Fibroblast of the aortic adventitia (primary cell): ENCODE measurements at regions not wholly inside any gene's neighbourhood (a gene's known extent, or its start where the extent isn't known, plus 50 kb on each side); places are given as distances from the start of the nearest gene placed in this dataset.

Source experiments
- DNase-seq: peaks from one replicate; pipeline ENCODE4 v3.0.0-alpha.2; 2010; ENCODE audit warnings: low read depth
- H3K4me3 ChIP-seq: 2 replicates; pipeline ENCODE4 v1.5.1; 2011; ENCODE audit warnings: low read depth, mild to moderate bottlenecking, control low read depth, low read length, moderate library complexity
- CTCF ChIP-seq: IDR thresholded peaks from 2 replicates; pipeline ENCODE4 v1.5.1; 2011; ENCODE audit warnings: mild to moderate bottlenecking, low read length, control low read depth, inconsistent platforms; ENCODE audit not compliant: insufficient read depth

- no peak overlapping the region for H3K4me3 ChIP-seq
- no peak for DNase-seq
- TF ChIP-seq CTCF, result no peak
These were observed 738.6 kb upstream of the PIK3C3 start for GRCh38 chr18:41216341-41217003.

GRCh38 chr18:41207706-41208105 is 747.3 kb upstream of the PIK3C3 start:
- no peak overlapping the region for H3K4me3 ChIP-seq
- DNase-seq, result no peak
- no peak for TF ChIP-seq CTCF

GRCh38 chr18:41206341-41206830 is 748.6 kb upstream of the PIK3C3 start:
- no peak overlapping the region for H3K4me3 ChIP-seq
- DNase-seq, result no peak
- TF ChIP-seq CTCF, result no peak

GRCh38 chr18:41199212-41199611 is 755.8 kb upstream of the PIK3C3 start:
- TF ChIP-seq CTCF, result no peak

GRCh38 chr18:41197967-41198366 is 757.1 kb upstream of the PIK3C3 start:
- no peak overlapping the region for H3K4me3 ChIP-seq
- no peak for DNase-seq
- no peak for TF ChIP-seq CTCF

More at GRCh38 chr18:41199212-41199611, 755.8 kb upstream of the PIK3C3 start:
- no peak overlapping the region for H3K4me3 ChIP-seq
- no peak for DNase-seq

- DNase-seq, result no peak
- no peak overlapping the region for H3K4me3 ChIP-seq
- TF ChIP-seq CTCF, result no peak
These were observed 784.7 kb upstream of the PIK3C3 start for GRCh38 chr18:41170346-41170745.

- no peak for TF ChIP-seq CTCF
- H3K4me3 ChIP-seq, result no peak overlapping the region
- no peak for DNase-seq
These were observed 789.4 kb upstream of the PIK3C3 start for GRCh38 chr18:41165625-41166024.
